22Rv1 (cell line): ENCODE measurements at regions not wholly inside any gene's neighbourhood (a gene's known extent, or its start where the extent isn't known, plus 50 kb on each side); places are given as distances from the start of the nearest gene placed in this dataset.

Experiments
- ZFX ChIP-seq: fragments of 450-650 bp; IDR thresholded peaks from 2 replicates; pipeline ENCODE4 v1.6.1; 2017; ENCODE audit warnings: antibody characterized with exemption, borderline replicate concordance
- TF ChIP-seq, protein P1 (sequence below): fragments of 450-650 bp; IDR thresholded peaks from 2 replicates; pipeline ENCODE4 v1.5.1; 2017; ENCODE audit warnings: mild to moderate bottlenecking

DNA sequence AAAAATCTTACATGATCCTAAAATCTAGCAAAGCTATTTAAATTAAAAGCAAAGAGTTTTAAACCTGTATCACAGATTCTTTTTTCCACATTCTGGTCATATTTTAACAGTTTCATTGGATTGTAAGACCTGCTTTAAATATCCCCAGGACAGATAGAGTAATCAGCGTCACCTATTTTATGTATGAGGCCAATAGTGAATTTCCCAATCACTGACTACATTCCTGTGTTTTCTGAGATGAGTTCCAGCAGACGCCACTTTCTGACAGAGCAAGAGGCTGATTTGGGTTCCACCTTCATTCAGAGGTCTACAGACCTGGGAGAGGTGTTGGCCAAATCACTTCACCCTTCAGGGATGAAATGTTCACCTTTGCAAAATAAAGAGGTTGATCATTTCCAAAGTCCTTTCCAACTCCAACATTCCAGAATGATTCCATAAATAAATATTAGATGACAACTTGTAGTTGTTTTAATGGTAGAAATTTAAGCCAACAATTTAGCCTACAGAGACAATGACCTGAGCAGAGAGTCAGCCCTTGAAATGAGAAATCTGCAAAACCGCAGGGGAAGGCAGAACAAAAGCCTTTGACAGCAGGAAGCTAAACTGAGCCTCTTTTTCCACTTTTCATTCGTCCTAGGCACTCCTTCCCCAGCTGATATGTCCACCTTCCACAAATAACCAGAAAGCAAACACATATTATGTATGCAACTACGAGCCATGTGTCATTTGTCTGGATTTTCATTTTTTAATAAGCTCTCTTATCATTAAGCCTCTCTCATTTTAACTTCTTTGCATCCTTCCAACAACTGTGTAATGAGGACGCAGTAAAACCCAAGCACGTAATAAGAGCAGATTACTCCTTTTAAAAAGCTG is 105.2 kb downstream of the TFAP2A start:
- TF ChIP-seq, protein P1, sequence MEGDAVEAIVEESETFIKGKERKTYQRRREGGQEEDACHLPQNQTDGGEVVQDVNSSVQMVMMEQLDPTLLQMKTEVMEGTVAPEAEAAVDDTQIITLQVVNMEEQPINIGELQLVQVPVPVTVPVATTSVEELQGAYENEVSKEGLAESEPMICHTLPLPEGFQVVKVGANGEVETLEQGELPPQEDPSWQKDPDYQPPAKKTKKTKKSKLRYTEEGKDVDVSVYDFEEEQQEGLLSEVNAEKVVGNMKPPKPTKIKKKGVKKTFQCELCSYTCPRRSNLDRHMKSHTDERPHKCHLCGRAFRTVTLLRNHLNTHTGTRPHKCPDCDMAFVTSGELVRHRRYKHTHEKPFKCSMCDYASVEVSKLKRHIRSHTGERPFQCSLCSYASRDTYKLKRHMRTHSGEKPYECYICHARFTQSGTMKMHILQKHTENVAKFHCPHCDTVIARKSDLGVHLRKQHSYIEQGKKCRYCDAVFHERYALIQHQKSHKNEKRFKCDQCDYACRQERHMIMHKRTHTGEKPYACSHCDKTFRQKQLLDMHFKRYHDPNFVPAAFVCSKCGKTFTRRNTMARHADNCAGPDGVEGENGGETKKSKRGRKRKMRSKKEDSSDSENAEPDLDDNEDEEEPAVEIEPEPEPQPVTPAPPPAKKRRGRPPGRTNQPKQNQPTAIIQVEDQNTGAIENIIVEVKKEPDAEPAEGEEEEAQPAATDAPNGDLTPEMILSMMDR, result no peak
- no peak for TF ChIP-seq ZFX
